ENCODE measurements at regions not wholly inside any gene's neighbourhood (a gene's known extent, or its start where the extent isn't known, plus 50 kb on each side); places are given as distances from the start of the nearest gene placed in this dataset.

DNA sequence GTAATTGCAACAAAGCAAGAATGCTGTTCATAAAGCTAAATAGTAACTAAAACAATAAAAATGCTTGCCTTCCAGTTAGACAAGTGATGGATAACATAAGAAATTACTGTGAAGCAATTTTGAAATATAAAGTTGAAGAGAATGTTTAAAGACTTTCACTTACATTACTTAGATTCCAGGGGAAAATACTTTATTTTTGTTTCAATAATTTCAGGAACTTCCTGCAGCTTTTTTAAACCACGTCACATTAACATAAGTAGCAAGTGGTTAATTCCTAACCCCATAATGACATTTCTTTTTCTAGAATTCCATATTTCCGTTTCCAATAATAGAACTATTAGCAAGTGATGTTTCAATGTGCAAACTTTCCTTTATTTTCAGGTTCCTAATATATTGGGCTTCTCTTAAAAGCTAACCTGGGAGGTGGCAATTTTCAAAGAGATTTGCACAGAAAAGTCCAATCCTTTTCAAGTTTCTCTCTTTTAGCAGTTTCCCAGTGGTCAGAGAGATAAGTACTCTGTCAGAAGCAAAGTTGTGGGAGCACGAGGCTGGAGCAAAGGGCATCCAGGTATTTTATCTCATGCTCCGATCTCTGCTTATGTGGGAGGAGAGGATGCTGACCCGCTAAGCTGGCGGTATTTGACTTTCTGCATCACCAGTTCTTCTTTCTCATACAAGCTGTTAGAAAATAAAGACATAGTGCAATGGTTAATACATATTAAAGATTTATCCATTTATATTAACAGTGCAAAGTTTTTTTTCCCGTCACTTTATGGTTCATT is 1025.3 kb downstream of the EFNB2 start:
- TF ChIP-seq CTCF (IDR thresholded peaks at IDR 0.05): no peak
- no peak for DNase-seq

GRCh38 chr13:105506463-105506862 is 1029.0 kb downstream of the EFNB2 start:
- intact Hi-C loops (cut with DNase I; ENCODE audit: low total_unique reads): no loop called here
- no peak for DNase-seq
- TF ChIP-seq CTCF (IDR thresholded peaks at IDR 0.05): no peak
- no peaks in the 10 kb centered on the region for H3K27me3 ChIP-seq
- H3K36me3 ChIP-seq: no peaks in the 10 kb centered on the region
- H3K4me3 ChIP-seq: no peak overlapping the region
- H3K27ac ChIP-seq: no peak overlapping the region
- H3K9me3 ChIP-seq: no peaks in the 10 kb centered on the region
- no peaks in the 10 kb centered on the region for H3K4me1 ChIP-seq

More for the DNA sequence above, 1025.3 kb downstream of the EFNB2 start:
- Histone ChIP-seq H3K27me3 (no peaks in the 10 kb centered on the region), H3K36me3 (no peaks in the 10 kb centered on the region), H3K9me3 (no peaks in the 10 kb centered on the region), H3K27ac (no peak overlapping the region), H3K4me3 (no peak overlapping the region), H3K4me1 (no peaks in the 10 kb centered on the region)
- intact Hi-C loops (cut with DNase I; ENCODE audit: low total_unique reads): no loop called here

- intact Hi-C loops (cut with DNase I; ENCODE audit: low total_unique reads): no loop called here
Observed at GRCh38 chr13:105502193-105502592, 1033.3 kb downstream of the EFNB2 start.

GRCh38 chr13:105497597-105497996 is 1037.9 kb downstream of the EFNB2 start:
- intact Hi-C loops (cut with DNase I; ENCODE audit: low total_unique reads): no loop called here
- no peaks in the 10 kb centered on the region for H3K27me3 ChIP-seq
- no peak for DNase-seq

More at GRCh38 chr13:105502193-105502592, 1033.3 kb downstream of the EFNB2 start:
- Histone ChIP-seq H3K27me3 (no peaks in the 10 kb centered on the region), H3K9me3 (no peaks in the 10 kb centered on the region), H3K27ac (no peak overlapping the region), H3K4me1 (no peaks in the 10 kb centered on the region), H3K4me3 (no peak overlapping the region), H3K36me3 (no peaks in the 10 kb centered on the region)
- no peak for DNase-seq
- no peak for TF ChIP-seq CTCF (IDR thresholded peaks at IDR 0.05)

GRCh38 chr13:105492216-105492615 is 1043.2 kb downstream of the EFNB2 start:
- no peak for TF ChIP-seq CTCF (IDR thresholded peaks at IDR 0.05)
- no peaks in the 10 kb centered on the region for H3K36me3 ChIP-seq
- DNase-seq: no peak
- H3K4me1 ChIP-seq: no peaks in the 10 kb centered on the region
- no peaks in the 10 kb centered on the region for H3K27me3 ChIP-seq
- H3K9me3 ChIP-seq: no peaks in the 10 kb centered on the region
- no peak overlapping the region for H3K4me3 ChIP-seq
- H3K27ac ChIP-seq: no peak overlapping the region
- intact Hi-C loops (cut with DNase I; ENCODE audit: low total_unique reads): no loop called here

More at GRCh38 chr13:105497597-105497996, 1037.9 kb downstream of the EFNB2 start:
- no peaks in the 10 kb centered on the region for H3K4me1 ChIP-seq
- no peaks in the 10 kb centered on the region for H3K9me3 ChIP-seq
- no peak overlapping the region for H3K4me3 ChIP-seq
- no peak for TF ChIP-seq CTCF (IDR thresholded peaks at IDR 0.05)
- H3K27ac ChIP-seq: no peak overlapping the region
- no peaks in the 10 kb centered on the region for H3K36me3 ChIP-seq
